ENCODE measurements at regions not wholly inside any gene's neighbourhood (a gene's known extent, or its start where the extent isn't known, plus 50 kb on each side); places are given as distances from the start of the nearest gene placed in this dataset.

DNA sequence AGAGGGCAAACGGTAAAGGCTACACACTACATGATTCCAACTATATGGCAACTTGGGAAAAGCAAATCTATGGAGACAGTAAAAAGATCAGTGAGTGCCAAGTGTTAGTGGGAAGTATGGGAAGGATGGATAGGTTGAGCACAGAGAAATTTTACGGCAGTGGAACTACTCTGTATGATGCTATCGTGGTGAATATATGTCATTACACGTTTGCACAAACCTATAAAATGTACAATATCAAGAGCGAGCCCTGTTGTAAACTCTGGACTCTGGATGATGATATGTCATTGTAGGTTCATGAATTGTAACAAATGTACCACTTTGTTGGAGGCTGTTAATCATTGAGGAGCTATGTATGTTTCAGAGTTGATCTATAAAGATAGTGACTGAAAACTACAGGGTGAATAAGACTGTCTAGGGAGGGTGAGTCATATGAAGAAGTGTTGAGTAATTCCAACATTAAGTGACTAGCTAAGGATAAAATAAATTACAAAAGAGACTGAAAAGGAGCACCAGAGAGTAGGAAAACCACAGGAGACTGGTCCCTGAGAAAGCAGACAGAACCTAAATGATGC lies 349.2 kb upstream of the LMO3 start:
- Histone ChIP-seq H3K9me3 (ENCODE audit: control insufficient read depth, insufficient read depth, low read depth, low read length) (no peaks in the 10 kb centered on the region), H3K4me3 (ENCODE audit: low read depth in 2 of 2, low read length in 2 of 2) (no peak overlapping the region), H3K4me1 (ENCODE audit: control insufficient read depth, insufficient read depth, low read length) (no peaks in the 10 kb centered on the region), H3K27ac (ENCODE audit: low read length) (no peak overlapping the region), H3K36me3 (ENCODE audit: control insufficient read depth, insufficient read depth, low read length) (no peaks in the 10 kb centered on the region), H3K27me3 (ENCODE audit: control insufficient read depth, insufficient read depth, low read length) (no peaks in the 10 kb centered on the region)
- ATAC-seq, result no peak
- in situ Hi-C loops (cut with HindIII; ENCODE audit: low pct_unique_long_range_greater_than_20kb, low sequenced_read_pairs) (no loop called here), intact Hi-C loops (cut with micrococcal nuclease; ENCODE audit: unreplicated experiment) (no loop called here)
- ChIA-PET POLR2A (no interaction called here), CTCF (no interaction called here)
- no TSS peak for BruUV-seq (replicated peaks)
- TF ChIP-seq SIN3A (IDR thresholded peaks at IDR 0.05; ENCODE audit: borderline replicate concordance, insufficient read depth, low read depth, low read length) (no peak), POLR2AphosphoS5 (IDR thresholded peaks at IDR 0.05; ENCODE audit: low read depth, low read length) (no peak), TCF7L2 (IDR thresholded peaks at IDR 0.05; ENCODE audit: low read depth, low read length) (no peak)
- TF ChIP-seq, protein P1, sequence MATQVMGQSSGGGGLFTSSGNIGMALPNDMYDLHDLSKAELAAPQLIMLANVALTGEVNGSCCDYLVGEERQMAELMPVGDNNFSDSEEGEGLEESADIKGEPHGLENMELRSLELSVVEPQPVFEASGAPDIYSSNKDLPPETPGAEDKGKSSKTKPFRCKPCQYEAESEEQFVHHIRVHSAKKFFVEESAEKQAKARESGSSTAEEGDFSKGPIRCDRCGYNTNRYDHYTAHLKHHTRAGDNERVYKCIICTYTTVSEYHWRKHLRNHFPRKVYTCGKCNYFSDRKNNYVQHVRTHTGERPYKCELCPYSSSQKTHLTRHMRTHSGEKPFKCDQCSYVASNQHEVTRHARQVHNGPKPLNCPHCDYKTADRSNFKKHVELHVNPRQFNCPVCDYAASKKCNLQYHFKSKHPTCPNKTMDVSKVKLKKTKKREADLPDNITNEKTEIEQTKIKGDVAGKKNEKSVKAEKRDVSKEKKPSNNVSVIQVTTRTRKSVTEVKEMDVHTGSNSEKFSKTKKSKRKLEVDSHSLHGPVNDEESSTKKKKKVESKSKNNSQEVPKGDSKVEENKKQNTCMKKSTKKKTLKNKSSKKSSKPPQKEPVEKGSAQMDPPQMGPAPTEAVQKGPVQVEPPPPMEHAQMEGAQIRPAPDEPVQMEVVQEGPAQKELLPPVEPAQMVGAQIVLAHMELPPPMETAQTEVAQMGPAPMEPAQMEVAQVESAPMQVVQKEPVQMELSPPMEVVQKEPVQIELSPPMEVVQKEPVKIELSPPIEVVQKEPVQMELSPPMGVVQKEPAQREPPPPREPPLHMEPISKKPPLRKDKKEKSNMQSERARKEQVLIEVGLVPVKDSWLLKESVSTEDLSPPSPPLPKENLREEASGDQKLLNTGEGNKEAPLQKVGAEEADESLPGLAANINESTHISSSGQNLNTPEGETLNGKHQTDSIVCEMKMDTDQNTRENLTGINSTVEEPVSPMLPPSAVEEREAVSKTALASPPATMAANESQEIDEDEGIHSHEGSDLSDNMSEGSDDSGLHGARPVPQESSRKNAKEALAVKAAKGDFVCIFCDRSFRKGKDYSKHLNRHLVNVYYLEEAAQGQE (IDR thresholded peaks at IDR 0.05; ENCODE audit: insufficient read depth in 1 of 2, low read depth in 2 of 2, low read length in 1 of 2), result no peak
- TF ChIP-seq, protein P2, sequence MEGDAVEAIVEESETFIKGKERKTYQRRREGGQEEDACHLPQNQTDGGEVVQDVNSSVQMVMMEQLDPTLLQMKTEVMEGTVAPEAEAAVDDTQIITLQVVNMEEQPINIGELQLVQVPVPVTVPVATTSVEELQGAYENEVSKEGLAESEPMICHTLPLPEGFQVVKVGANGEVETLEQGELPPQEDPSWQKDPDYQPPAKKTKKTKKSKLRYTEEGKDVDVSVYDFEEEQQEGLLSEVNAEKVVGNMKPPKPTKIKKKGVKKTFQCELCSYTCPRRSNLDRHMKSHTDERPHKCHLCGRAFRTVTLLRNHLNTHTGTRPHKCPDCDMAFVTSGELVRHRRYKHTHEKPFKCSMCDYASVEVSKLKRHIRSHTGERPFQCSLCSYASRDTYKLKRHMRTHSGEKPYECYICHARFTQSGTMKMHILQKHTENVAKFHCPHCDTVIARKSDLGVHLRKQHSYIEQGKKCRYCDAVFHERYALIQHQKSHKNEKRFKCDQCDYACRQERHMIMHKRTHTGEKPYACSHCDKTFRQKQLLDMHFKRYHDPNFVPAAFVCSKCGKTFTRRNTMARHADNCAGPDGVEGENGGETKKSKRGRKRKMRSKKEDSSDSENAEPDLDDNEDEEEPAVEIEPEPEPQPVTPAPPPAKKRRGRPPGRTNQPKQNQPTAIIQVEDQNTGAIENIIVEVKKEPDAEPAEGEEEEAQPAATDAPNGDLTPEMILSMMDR (IDR thresholded peaks at IDR 0.05), result no peak
- no peak for DNase-seq (ENCODE audit: low read depth, low spot score)

DNA sequence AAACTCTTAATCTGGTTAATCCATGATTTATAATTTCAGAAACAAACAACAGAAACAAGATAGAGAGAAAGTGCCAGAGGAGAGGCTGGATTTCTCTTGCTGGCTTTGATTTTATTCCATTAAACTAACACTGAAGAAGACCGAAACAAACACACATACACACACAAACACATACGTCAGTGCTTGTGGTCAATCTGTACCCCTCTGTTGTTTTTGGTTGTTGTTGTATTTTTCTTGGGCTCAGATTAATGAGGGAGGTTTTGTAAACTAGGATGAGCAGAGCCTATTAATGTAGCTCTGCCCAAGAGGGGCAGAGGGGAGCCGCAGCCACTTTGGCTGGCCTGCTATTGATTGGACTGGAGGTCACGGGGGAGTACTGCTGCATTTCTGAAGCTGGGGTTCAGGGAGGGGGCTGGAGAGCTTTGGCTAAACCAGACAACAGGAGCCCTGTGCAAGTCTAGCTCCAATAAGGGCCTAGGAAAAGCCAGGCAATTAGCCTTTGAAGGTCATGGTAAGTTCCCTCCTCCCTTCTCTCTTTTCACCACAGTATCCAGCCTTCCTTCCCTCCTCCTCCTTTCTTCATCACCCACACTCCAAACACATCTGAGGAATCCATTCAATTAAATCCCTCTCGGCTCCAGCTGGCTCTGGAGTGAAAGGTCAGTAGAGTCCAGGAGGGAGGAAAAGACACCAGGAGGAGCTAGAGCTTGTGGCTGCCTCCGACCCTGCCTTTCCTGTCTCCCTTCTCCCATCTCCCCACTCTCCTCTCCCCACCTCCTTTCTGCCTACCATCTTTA lies 344.1 kb upstream of the LMO3 start:
- ChIA-PET CTCF (no interaction called here), POLR2A (no interaction called here)
- Histone ChIP-seq H3K27me3 (ENCODE audit: control insufficient read depth, insufficient read depth, low read length) (no peaks in the 10 kb centered on the region), H3K9me3 (ENCODE audit: control insufficient read depth, insufficient read depth, low read depth, low read length) (no peaks in the 10 kb centered on the region), H3K4me1 (ENCODE audit: control insufficient read depth, insufficient read depth, low read length) (no peaks in the 10 kb centered on the region), H3K4me3 (ENCODE audit: low read depth in 2 of 2, low read length in 2 of 2) (no peak overlapping the region), H3K27ac (ENCODE audit: low read length) (no peak overlapping the region), H3K36me3 (ENCODE audit: control insufficient read depth, insufficient read depth, low read length) (no peaks in the 10 kb centered on the region)
- DNase-seq (ENCODE audit: low read depth, low spot score) (no peak), ATAC-seq (no peak)
- BruUV-seq (replicated peaks), result no TSS peak
- TF ChIP-seq TCF7L2 (IDR thresholded peaks at IDR 0.05; ENCODE audit: low read depth, low read length) (no peak), SIN3A (IDR thresholded peaks at IDR 0.05; ENCODE audit: borderline replicate concordance, insufficient read depth, low read depth, low read length) (no peak), POLR2AphosphoS5 (IDR thresholded peaks at IDR 0.05; ENCODE audit: low read depth, low read length) (no peak)
- TF ChIP-seq, protein P2 (IDR thresholded peaks at IDR 0.05), result no peak
- TF ChIP-seq, protein P1 (IDR thresholded peaks at IDR 0.05; ENCODE audit: insufficient read depth in 1 of 2, low read depth in 2 of 2, low read length in 1 of 2), result no peak
- in situ Hi-C loops (cut with HindIII; ENCODE audit: low pct_unique_long_range_greater_than_20kb, low sequenced_read_pairs), result no loop called here
- intact Hi-C loops (cut with micrococcal nuclease; ENCODE audit: unreplicated experiment), result no loop called here

Data from Panc1 (cell line).